Astrocyte (in vitro differentiated cells and primary cell): ENCODE measurements at regions not wholly inside any gene's neighbourhood (a gene's known extent, or its start where the extent isn't known, plus 50 kb on each side); places are given as distances from the start of the nearest gene placed in this dataset.

Experiments used
- DNase-seq: peaks from one replicate; pipeline ENCODE4 v3.0.0-alpha.2; 2010; ENCODE audit warnings: low read depth
- FAIRE-seq: peaks from 2 replicates; lab custom pipeline; 2011; peaks lifted over from hg19 to GRCh38; lab: Jason Lieb, UNC
- H2AFZ ChIP-seq: 2 replicates; pipeline ENCODE4 v1.6.0; 2012; ENCODE audit warnings: low read depth, low read length, inconsistent platforms
- H3K27ac ChIP-seq: 2 replicates; pipeline ENCODE4 v1.5.1; 2011; ENCODE audit warnings: low read depth, low read length, inconsistent platforms
- H3K27me3 ChIP-seq: 2 replicates; pipeline ENCODE4 v1.6.0; 2011; ENCODE audit warnings: low read length, inconsistent platforms; ENCODE audit not compliant: insufficient read depth
- H3K36me3 ChIP-seq: 2 replicates; pipeline ENCODE4 v1.5.1; 2011; ENCODE audit warnings: low read length, inconsistent platforms; ENCODE audit not compliant: insufficient read depth
- H3K4me1 ChIP-seq: 2 replicates; pipeline ENCODE4 v1.5.1; 2011; ENCODE audit warnings: low read length, inconsistent platforms; ENCODE audit not compliant: insufficient read depth
- H3K4me2 ChIP-seq: 2 replicates; pipeline ENCODE4 v1.6.0; 2012; ENCODE audit warnings: low read length, inconsistent platforms
- H3K4me3 ChIP-seq: 2 replicates; pipeline ENCODE4 v1.5.1; 2011; ENCODE audit warnings: low read depth, mild to moderate bottlenecking, low read length, inconsistent platforms; ENCODE audit not compliant: insufficient read depth
- H3K79me2 ChIP-seq: 2 replicates; pipeline ENCODE4 v1.6.0; 2012; ENCODE audit warnings: mild to moderate bottlenecking, low read length, inconsistent platforms; ENCODE audit not compliant: insufficient read depth
- H3K9ac ChIP-seq: 2 replicates; pipeline ENCODE4 v1.6.0; 2012; ENCODE audit warnings: mild to moderate bottlenecking, low read length, inconsistent platforms
- H3K9me3 ChIP-seq: 2 replicates; pipeline ENCODE4 v1.5.1; 2012; ENCODE audit warnings: low read depth, mild to moderate bottlenecking, low read length, inconsistent platforms; ENCODE audit not compliant: insufficient read depth
- H4K20me1 ChIP-seq: 2 replicates; pipeline ENCODE4 v1.6.0; 2012; ENCODE audit warnings: low read length, inconsistent platforms; ENCODE audit not compliant: insufficient read depth
- H3K27ac Mint-ChIP-seq: one replicate; pipeline ENCODE4 v1.8.0; 2021; ENCODE audit warnings: mild to moderate bottlenecking, mixed read lengths; ENCODE audit not compliant: unreplicated experiment
- H3K27me3 Mint-ChIP-seq: one replicate; pipeline ENCODE4 v1.8.0; 2021; ENCODE audit warnings: low read depth, mixed read lengths; ENCODE audit not compliant: unreplicated experiment
- H3K36me3 Mint-ChIP-seq: one replicate; pipeline ENCODE4 v1.8.0; 2021; ENCODE audit warnings: low read depth, mixed read lengths; ENCODE audit not compliant: unreplicated experiment
- H3K4me1 Mint-ChIP-seq: one replicate; pipeline ENCODE4 v1.8.0; 2021; ENCODE audit warnings: low read depth, mixed read lengths; ENCODE audit not compliant: unreplicated experiment
- H3K4me3 Mint-ChIP-seq: one replicate; pipeline ENCODE4 v1.8.0; 2021; ENCODE audit warnings: mild to moderate bottlenecking, moderate library complexity, mixed read lengths; ENCODE audit not compliant: unreplicated experiment
- H3K9me3 Mint-ChIP-seq: one replicate; pipeline ENCODE4 v1.8.0; 2021; ENCODE audit warnings: mild to moderate bottlenecking, mixed read lengths; ENCODE audit not compliant: unreplicated experiment
- EZH2 ChIP-seq: IDR thresholded peaks from 2 replicates; pipeline ENCODE4 v1.6.1; 2012; ENCODE audit warnings: mild to moderate bottlenecking, low read length, inconsistent platforms; ENCODE audit not compliant: insufficient read depth
- TF ChIP-seq, protein P1 (sequence below): IDR thresholded peaks from 2 replicates; pipeline ENCODE4 v1.5.1; 2011; ENCODE audit warnings: low read depth, mild to moderate bottlenecking, inconsistent platforms, low read length, moderate library complexity; ENCODE audit not compliant: insufficient read depth

DNA sequence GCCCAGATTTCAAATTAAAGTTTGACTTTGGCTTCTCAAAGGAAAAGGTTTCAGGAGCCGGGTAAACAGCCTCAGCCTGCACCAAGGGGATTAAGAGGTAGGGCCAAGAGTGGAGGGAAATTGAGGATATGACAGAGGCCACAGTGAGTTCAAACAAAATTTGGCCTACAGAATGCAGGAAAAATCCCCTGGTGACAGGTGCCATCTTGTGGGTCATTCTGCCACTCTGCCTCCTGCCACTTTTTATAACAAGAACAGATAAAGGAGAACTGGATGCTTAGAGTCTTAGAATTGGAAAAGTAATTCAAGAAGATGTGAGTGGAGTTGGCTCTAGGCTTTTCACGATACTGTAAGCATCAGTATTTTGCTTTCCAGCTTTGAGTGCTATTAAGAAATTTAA lies 253.2 kb downstream of the NR2F2 start:
- FAIRE-seq, result no peak

DNA sequence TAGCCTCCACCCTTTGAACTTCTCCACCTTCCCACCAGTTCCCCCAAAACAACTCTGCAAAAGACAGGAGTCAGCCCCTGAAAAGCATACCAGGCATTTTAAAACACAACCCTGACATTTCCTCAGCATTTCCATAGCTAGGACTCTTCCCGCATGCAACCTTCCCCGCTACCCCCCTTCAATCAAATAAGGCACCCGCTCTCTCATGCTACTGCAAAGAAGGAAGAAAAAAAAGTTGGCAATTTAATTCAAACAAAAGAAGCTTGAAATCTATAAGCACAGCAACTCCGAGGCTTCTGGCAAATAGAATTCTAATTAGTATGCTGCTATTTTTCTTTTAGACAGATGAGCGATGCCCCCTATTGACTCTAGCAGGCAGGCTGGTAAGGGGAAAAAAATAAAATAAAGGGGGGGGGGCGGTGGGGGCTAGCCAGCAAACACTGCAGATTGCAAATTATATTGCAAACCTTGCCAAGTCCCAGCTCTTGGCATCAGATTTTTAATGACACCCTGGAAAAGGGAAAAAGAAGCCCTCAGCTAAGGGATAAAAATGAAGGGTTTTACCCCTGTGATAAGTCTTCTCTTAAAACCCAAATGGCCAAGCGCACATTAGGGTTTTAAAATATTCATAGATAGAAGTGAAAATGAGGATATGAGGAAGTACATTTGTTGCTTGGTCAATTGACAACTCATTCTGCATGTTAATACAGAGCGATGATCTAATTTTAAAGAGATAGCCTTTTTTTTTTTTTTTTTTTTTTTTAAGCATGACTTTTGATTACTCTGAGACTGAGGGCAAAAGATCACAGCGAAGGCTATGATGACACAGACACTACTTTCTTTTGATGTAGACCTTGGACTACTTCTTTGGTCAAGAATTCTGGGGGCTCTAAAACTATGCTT lies 255.2 kb downstream of the NR2F2 start:
- TF ChIP-seq, protein P1, sequence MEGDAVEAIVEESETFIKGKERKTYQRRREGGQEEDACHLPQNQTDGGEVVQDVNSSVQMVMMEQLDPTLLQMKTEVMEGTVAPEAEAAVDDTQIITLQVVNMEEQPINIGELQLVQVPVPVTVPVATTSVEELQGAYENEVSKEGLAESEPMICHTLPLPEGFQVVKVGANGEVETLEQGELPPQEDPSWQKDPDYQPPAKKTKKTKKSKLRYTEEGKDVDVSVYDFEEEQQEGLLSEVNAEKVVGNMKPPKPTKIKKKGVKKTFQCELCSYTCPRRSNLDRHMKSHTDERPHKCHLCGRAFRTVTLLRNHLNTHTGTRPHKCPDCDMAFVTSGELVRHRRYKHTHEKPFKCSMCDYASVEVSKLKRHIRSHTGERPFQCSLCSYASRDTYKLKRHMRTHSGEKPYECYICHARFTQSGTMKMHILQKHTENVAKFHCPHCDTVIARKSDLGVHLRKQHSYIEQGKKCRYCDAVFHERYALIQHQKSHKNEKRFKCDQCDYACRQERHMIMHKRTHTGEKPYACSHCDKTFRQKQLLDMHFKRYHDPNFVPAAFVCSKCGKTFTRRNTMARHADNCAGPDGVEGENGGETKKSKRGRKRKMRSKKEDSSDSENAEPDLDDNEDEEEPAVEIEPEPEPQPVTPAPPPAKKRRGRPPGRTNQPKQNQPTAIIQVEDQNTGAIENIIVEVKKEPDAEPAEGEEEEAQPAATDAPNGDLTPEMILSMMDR, result no peak
- TF ChIP-seq EZH2, result no peak
- Mint-ChIP-seq H3K36me3 (no peaks in the 10 kb centered on the region), H3K9me3 (no peaks in the 10 kb centered on the region), H3K4me1 (no peaks in the 10 kb centered on the region), H3K4me3 (no peak overlapping the region), H3K27me3 (peaks cover 21% of the 10 kb centered on the region), H3K27ac (no peak overlapping the region)
- no peak overlapping the region for H2AFZ ChIP-seq
- FAIRE-seq (no peak), DNase-seq (no peak)
- H3K27ac ChIP-seq, result no peak overlapping the region
- no peaks in the 10 kb centered on the region for H3K4me1 ChIP-seq
- H3K36me3 ChIP-seq, result no peaks in the 10 kb centered on the region
- no peaks in the 10 kb centered on the region for H3K79me2 ChIP-seq
- no peaks in the 10 kb centered on the region for H3K9me3 ChIP-seq
- H4K20me1 ChIP-seq, result no peaks in the 10 kb centered on the region
- H3K9ac ChIP-seq, result no peak overlapping the region
- peak overlapping the region; percentile 25 for H3K4me2 ChIP-seq
- H3K27me3 ChIP-seq, result peaks cover 2% of the 10 kb centered on the region
- H3K4me3 ChIP-seq, result no peak overlapping the region

More for the DNA sequence above, 253.2 kb downstream of the NR2F2 start:
- no peak overlapping the region for H2AFZ ChIP-seq
- H3K9me3 ChIP-seq, result no peaks in the 10 kb centered on the region
- H3K4me3 ChIP-seq, result no peak overlapping the region
- no peaks in the 10 kb centered on the region for H3K79me2 ChIP-seq
- H4K20me1 ChIP-seq, result no peaks in the 10 kb centered on the region
- Mint-ChIP-seq H3K9me3 (no peaks in the 10 kb centered on the region), H3K4me3 (no peak overlapping the region), H3K27me3 (peaks cover 23% of the 10 kb centered on the region), H3K36me3 (no peaks in the 10 kb centered on the region), H3K27ac (no peak overlapping the region), H3K4me1 (no peaks in the 10 kb centered on the region)
- TF ChIP-seq EZH2, result no peak
- TF ChIP-seq, protein P1, result no peak
- no peak overlapping the region for H3K9ac ChIP-seq
- DNase-seq, result no peak
- no peaks in the 10 kb centered on the region for H3K36me3 ChIP-seq
- peaks cover 2% of the 10 kb centered on the region for H3K27me3 ChIP-seq
- no peak overlapping the region for H3K4me2 ChIP-seq
- no peak overlapping the region for H3K27ac ChIP-seq
- H3K4me1 ChIP-seq, result no peaks in the 10 kb centered on the region

DNA sequence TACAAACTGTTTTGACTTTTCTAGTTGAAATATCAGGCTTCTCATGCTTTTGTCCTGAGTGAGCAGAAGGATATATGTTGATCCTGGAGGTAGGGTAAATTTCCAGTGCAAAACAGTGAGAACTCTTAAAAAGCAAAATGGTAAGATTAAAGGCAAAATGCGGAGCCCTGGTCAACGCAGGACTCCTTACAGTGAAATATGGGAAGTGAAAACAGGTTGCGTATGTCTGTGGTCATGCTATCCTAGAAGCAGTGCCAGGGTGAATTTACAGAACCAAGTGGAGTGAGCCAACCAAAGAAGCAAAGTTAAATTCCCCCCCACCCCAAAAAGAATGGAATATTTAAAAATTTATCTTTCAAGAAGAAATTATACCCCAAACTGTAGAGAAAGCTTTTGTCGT lies 256.4 kb downstream of the NR2F2 start:
- H3K27ac ChIP-seq, result no peak overlapping the region
- H3K36me3 ChIP-seq, result no peaks in the 10 kb centered on the region
- peaks cover 2% of the 10 kb centered on the region for H3K27me3 ChIP-seq
- no peaks in the 10 kb centered on the region for H3K9me3 ChIP-seq
- DNase-seq (no peak), FAIRE-seq (no peak)
- no peak overlapping the region for H3K27ac Mint-ChIP-seq
- H3K4me2 ChIP-seq, result no peak overlapping the region
- H3K9me3 Mint-ChIP-seq, result no peaks in the 10 kb centered on the region
- H4K20me1 ChIP-seq, result no peaks in the 10 kb centered on the region
- no peaks in the 10 kb centered on the region for H3K79me2 ChIP-seq
- no peak overlapping the region for H3K4me3 Mint-ChIP-seq
- no peak overlapping the region for H3K4me3 ChIP-seq
- no peaks in the 10 kb centered on the region for H3K36me3 Mint-ChIP-seq
- H3K27me3 Mint-ChIP-seq, result peaks cover 26% of the 10 kb centered on the region
- no peaks in the 10 kb centered on the region for H3K4me1 ChIP-seq
- H3K4me1 Mint-ChIP-seq, result no peaks in the 10 kb centered on the region
- H2AFZ ChIP-seq, result no peak overlapping the region
- TF ChIP-seq EZH2, result no peak
- H3K9ac ChIP-seq, result no peak overlapping the region
